T47D (cell line): ENCODE measurements at regions not wholly inside any gene's neighbourhood (a gene's known extent, or its start where the extent isn't known, plus 50 kb on each side); places are given as distances from the start of the nearest gene placed in this dataset.
A peak's percentile ranks its signal among the peaks of the same experiment; 100 is the strongest.
"Not testable (repeated sequence)": the region's sequence is repeated elsewhere in the genome, so short reads cannot be mapped to it uniquely, and the experiment has no call there.

ENCODE experiments used
- DNase-seq, 2 experiments: peaks; one replicate each; pipeline versions ENCODE4 v3.0.0 to v3.0.0-alpha.2; 2011 to 2012; ENCODE audit warnings: low read depth in 1 of 2, low spot score in 1 of 2
- JUND ChIP-seq: IDR thresholded peaks from 2 replicates; pipeline ENCODE4 v1.6.1; 2012; ENCODE audit warnings: low read depth
- in situ Hi-C: cut with HindIII; loops from 2 replicates; pipeline ENCODE4 v1.10.0; 2016; ENCODE audit warnings: low sequenced_read_pairs, low pct_unique_long_range_greater_than_20kb

DNA sequence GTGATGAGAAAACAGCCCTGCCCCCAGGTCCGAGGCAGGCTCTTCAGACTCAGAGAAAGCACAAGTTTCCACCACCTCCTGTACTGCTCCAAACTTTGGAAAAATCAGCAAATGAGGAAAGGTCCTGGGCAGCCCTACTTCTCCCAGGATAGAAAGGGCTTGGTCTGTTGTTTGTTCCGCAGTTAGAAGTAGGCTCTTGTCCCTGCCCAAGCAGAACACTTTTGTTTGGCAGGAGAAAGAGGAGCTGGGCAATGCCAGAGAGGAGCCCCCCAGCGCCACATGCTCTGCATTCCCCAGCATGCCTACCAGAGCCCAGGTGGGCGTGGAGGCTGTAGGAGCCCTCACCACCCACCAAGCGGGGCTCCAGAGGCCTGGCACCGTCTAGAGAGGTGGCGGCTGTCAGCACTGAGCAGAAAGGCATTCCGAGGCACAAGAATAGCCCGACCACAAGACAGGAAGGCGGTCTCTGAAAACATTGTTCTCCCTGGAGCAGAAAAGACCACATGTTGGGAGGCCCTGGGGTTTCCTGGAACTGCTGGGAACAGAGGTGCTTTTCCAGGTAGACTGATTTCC is 90.3 kb upstream of the CD82 start:
- TF ChIP-seq JUND = no peak
- DNase-seq = no peak
- in situ Hi-C loops = no loop called here

DNA sequence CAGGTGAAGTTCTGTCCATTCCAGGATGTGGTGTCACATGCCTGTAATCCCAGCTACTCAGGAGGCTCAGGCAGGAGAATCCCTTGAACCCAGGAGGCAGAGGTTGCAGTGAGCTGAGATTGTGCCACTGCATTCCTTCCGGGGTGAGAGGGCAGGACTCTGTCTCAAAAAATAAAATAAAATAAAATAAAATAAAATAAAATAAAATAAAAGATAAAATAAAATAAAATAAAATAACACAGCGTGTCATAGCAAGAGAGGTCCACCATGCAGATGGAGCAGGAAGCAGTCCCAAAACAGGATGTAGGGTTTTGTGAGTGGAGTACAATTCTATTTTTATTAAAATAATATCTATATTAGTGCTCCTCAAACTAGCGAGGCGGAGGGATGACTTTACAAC is 83.1 kb upstream of the CD82 start:
- in situ Hi-C loops, DNase-seq: not testable (repeated sequence)

DNA sequence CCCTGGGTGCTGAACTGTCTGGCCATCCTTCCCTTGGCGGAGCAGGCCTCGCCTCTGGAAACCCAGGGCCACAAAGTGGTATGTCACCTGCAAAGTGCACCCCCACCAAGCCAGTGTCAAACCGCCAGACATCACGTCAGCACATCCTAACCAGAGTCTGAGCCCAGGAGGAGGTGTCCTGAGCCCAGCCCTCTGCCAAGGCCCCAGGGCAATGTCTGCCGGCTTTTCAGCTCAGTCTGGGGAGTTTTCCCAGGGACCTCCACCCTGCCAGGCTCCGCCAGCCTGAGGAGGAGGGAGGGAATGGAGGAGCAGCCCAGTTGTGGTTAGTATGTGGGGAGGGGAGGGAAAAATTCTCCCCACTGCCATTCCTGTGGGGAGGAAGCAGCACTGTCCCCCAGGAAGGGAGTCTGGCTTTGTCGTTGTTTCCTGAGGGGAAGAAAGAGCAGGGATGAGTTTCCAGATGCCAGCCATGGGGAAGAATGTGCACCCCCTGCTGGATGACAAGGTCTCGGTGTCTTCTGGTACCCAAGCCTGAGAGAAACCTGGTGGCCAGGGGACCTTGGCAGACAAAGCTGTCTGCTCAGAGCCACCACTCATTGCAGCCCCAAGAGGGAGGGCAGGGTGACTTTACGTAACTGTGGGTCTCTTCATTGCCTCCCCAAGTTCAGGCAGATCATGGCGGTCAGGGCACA is 81.4 kb upstream of the CD82 start:
- in situ Hi-C loops = no loop called here
- TF ChIP-seq JUND = no peak
- DNase-seq = peak in 1 of 2 experiments; percentile 46

DNA sequence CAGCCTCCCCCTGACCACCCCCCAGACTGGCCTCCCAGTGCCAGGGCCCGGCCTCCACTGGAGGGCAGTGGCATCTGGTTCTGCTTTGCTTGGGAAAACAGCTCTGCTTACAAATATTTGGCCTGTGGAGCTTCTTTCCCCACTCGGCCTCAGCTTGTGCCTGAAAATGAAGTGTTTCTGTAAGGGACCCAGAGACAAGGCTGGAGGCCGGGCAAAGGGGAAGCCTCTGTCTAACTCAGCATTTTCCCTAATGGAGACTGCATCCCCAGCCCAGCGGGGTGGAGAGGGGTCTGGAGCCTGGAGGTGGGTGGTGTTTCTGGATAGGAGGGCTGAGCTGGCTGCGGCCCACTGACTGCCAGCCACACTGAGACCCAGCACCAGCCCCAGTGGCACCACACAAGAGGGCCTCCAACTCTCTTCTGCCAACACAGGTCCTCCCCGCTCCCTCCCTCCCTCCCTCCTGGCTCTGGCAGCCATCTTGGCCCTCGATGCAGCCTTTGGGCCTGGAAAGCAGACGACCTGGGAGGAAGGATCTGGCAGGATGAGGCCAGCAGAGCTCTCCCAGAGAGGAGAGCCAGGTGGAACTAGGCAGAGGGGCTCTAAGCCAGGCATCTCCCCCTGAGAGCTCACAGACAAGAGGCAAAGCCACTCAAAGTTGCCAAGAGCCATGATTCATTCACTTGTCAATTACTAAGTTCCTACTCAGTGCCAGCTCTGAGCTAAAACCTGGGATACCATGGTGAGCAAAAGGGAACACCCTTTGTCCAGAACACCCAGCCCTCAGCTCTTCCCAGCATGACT is 77.1 kb upstream of the CD82 start:
- DNase-seq = no peak

DNA sequence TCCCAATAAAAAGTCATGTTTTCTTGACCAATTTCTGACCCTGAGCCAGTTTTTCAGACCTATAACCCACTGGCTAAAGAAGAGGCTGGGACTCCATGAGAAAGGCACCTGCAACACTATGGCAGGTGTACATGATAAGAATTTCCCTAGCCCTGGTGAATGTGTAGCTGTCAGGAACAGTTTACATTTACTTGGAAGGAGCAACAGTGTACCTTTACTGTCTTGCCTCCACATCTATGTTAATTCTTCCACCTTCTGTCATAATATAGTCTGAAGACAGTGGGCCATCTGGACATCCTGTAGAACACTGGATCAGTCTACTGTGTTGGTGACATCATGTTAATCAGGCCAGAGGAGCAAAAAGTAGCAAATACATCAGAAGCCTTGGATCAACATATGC is 72.1 kb upstream of the CD82 start:
- TF ChIP-seq JUND = no peak
- no peak for DNase-seq
- in situ Hi-C loops = no loop called here

More for the DNA sequence above, 77.1 kb upstream of the CD82 start:
- TF ChIP-seq JUND = no peak
- in situ Hi-C loops = no loop called here

DNA sequence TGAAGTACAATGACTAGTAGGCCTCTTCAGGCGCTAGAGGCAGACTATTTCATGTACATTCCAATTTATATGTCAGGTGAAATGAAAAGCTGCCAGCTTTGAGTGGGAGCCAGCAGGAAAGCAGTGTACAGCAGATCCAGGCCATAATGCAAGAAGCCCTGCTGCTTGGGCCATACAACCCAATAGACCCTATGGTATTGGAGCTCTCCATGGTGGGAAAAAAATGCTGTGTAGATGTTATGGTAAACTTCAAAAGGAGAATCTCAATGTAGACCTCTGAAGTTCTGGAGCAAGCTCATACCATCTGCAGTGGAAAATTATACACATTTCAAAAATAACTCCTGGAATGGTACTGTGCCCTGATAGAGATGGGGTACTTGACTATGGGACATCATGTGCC is 71.5 kb upstream of the CD82 start:
- TF ChIP-seq JUND = no peak
- DNase-seq = no peak
- in situ Hi-C loops = no loop called here

DNA sequence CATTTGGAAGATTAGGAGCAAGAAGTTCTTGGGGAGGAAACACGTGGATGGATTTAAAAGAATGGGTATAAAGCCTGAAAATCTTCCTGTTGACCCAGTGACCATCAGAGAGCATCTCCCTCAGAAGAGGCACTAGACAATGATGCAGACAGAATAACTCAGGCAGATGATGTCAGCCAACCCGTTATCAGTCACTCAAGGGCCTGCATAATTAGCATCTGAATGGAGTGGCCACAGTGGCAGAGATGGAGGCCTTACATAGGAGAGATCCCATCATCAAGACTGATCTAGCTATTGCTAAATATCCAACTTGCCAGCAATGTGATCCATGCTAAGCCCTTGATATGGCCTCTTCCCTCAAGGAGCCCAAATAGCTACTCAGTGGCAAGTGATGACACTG is 70.7 kb upstream of the CD82 start:
- DNase-seq = no peak
- in situ Hi-C loops = no loop called here
- no peak for TF ChIP-seq JUND

DNA sequence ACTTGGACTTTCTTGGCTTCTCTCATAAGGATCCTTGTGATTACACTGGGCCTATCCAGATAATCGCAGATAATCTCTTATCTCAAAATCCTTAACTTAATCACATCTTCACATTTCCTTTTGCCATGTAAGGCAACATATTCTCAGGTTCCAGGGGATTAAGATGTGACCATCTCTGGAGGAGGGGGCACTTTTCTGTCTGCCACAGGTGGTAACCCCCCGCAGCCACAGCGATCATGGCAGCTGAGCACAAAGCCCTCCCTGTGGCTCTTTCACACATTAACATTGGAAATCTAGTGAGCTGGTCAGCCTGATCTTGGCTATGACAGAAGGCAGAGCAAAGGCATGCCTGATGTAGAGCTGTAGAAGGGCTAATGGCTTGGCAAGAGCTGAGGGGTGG is 69.1 kb upstream of the CD82 start:
- in situ Hi-C loops = no loop called here
- no peak for DNase-seq
- TF ChIP-seq JUND = no peak

DNA sequence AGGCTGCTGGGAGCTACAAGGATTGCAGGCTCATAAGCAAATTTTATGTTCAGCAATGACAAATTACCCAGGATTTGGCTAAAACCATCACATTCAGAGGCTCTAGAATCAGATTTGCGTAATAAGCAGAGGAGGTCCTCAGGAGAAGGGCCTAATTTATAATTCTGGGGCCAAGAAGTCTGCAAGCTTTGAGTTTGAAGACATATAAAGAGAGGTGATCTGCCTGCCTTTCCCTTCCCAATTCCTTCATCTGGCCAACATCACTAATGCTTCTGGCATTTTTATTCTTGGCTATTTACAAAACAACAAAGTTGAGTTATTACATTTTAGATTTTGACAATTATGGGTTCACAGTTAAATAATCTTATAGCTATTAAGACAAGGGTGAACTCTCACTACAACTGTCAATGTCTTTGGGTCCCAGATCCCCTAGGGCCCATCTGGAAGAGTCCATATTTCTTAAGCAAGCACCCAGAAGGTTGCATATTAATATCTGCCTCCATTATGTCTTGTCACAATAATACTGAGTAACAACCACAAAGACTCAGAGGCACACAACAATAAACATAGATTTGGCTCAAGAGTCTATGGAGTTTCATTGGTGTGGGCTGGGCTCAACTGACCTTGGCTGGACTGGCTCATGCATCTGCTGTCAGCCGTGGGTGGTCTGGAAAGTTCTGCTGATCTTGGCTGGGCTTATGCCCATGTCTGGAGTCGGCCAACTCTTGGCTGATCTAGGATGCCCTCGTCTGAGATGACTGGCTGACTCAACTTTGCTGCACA is 67.2 kb upstream of the CD82 start:
- no peak for TF ChIP-seq JUND
- DNase-seq = no peak
- in situ Hi-C loops = no loop called here

DNA sequence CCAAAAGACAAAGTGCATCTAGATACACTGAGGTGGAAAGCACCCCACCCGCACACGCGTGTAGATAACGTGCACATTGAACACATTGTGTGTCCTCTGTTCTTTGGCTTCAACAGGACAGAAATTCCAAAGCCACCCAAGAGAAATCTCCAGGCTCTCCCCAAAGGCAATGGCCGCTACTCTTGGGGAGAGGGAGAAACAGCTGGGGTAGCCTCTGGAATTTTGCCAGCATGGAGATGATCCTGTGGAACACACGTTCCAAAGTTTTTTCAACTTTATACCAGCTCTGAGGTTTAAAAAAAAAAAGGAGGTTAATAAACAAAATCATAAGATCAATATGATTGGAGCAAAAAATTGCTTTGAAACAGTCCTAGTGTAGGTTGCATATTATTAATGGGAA is 63.0 kb upstream of the CD82 start:
- TF ChIP-seq JUND = no peak
- DNase-seq = no peak
- in situ Hi-C loops = no loop called here

DNA sequence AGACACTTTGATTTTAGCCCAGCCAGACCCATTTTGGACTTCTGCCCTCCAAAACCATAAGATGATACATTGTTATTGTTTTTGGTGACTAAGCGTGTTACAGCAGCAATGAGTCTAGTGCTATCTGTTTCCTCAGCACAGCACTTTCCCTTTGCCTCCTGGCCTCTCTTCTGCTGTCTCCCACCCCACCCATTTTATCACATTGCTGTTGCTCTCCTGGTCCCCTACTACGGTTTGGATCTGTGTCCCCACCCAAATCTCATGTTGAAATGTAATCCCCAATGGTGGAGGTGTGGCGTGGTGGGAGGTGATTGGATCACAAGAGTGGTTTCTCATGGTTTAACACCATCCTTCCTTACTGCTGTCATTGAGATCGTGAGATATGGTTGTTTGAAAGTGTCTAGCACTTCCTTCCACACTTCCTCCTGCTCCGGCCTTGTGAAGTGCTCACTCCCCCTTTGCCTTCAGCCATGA is 59.8 kb upstream of the CD82 start:
- peak in 1 of 2 experiments; percentile 27 for DNase-seq
- no peak for TF ChIP-seq JUND
- in situ Hi-C loops = no loop called here

DNA sequence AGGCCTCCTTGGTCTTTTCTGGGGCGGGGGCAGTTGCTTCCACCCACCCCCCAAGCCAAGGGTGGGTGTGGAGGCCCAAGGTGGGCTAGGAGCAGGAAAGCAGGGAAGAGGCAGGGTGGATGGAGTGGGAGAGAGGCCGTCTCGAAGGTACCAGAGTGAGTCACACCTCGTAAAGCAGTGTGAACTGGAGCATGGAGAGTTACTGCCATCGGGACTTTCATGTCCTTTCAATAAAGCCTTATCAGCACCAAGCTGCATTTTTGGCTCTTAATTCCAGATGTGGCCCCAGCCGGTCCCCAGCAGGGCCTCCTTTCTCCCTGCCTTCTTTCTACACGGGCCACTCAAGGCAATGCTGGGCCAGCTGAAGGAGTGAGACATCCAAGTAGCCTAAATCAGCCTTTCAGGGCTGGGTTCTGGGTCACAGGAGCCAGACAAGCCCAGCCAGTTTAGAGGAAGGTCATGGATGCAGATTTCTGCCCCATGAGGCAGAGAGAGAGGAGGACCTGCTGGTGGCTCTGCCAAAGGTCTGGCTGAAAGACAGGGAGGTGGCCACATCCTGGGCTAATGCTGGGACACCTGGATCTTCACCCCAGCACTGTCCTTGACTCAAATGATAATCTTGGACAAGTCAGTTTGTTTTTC is 59.0 kb upstream of the CD82 start:
- DNase-seq = no peak
- in situ Hi-C loops = no loop called here
- TF ChIP-seq JUND = no peak
